ENCODE measurements at regions not wholly inside any gene's neighbourhood (a gene's known extent, or its start where the extent isn't known, plus 50 kb on each side); places are given as distances from the start of the nearest gene placed in this dataset.

GRCh38 chr5:40034441-40034840 is 609.7 kb upstream of the DAB2 start:
- no peak for DNase-seq

DNA sequence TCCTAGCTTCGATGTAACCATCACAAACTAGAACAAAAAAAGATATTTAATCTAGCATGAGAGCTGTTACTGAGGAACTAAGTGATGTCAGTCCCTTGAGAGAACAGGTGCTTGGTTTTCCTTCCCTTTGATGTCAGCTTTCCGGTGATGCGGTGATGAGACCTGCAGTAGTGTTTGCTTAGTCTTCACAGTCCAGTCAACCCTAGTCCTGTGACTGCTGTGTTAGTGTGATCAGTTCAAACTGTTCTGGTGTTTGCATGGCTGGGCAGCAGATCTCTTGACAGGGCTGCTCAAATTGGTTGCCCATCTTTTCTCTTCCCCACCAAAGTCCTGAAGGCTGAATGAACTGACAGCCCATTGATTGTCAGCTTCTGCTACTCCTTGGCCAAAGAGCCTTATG is 608.6 kb upstream of the DAB2 start:
- DNase-seq, result no peak

DNA sequence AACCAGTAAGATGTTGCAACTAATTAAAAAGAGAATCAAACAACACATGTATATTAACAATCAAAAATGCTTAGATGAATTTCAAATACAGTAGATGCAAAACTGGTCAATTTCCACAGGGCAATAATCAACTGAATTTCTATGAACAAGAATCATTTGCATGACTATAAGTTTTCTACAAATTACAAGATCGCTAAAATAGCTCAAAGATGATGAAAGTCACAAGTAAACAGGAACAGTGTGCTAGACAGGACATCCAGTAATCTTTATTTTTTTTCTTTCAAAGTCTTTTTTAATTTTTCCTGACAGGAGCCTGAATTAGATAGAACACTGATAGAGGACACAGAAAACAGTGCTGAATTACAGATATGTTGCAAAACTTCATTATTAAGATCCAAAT is 608.2 kb upstream of the DAB2 start:
- DNase-seq, result no peak

DNA sequence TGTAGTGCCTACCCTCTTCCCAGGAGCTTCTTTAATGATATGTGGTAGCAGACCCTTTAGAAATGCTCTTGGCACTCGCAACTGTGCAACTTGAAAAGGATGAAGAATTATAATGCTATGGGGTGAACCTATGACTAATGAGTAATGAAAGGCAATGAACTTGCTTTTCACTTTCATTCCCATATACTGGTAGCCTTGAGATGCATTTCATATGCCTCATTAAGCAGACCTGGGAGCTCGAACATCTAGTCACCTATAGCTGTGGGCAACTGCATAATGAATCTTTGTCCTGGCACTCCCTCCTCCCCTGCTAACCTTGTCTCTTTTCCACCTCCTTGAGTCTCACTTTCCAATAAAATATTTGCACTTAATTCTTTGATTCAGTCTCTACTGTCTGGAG is 605.9 kb upstream of the DAB2 start:
- no peak for DNase-seq

DNA sequence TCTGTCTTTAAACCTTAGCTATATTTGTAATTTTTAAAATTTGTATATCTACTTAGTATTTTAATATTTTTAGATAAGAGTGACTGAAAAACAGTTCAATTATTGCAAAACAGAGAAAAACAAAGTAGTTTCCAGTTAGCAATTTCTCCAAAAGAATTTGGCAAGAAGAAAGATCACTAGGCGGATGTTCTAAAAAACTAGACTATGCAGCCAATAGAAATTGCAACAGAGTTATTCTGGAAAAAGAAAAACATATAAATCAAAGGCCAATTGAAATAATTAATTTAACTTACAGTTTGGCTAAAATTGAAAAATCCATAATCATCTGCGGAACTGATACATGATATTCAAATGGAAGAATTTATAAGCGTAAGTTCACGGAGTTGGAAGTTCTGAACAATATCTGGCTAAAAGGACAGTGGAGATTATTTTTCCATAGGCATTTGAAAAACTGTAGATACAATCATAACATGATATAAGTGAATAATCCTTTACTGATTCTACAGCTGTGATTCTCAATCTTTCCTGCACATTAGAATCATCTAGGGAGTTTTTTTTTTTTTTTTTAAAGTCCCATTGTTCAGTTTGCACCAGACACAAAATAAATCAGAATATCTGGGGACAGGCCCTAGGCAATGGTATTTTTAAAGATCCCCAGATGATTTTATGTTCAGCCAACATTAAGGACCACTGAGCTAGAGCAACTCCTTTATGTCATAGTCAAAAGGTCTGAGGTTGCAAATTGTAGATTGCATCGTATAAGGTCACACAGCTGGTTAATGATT is 605.1 kb upstream of the DAB2 start:
- DNase-seq, result peak in 1 of 4 experiments; percentile 24

GRCh38 chr5:40027400-40027799 is 602.6 kb upstream of the DAB2 start:
- peak in 3 of 4 experiments; percentile 11 to 33 (median 29) for DNase-seq

DNA sequence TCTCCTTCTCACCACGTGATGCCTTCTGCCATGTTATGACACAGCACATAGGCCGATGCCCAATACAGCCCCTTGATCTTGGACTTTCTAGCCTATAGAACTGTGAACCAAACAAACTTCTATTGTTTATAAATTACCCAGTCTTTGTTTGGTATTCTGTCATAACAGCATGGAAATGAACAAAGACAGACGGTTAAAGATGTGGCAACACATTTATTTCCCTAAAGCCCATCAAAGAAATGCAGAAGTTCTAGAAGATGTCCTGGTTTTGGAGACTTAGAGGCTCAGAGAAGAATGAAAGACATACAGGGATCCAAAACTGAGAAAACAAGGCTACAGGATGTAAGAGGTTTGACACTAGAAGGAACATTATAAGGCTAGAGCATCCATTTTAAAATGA is 600.8 kb upstream of the DAB2 start:
- DNase-seq, result peak; percentile 5 to 49 (median 26)

GRCh38 chr5:40022057-40022456 is 597.3 kb upstream of the DAB2 start:
- DNase-seq, result no peak

DNA sequence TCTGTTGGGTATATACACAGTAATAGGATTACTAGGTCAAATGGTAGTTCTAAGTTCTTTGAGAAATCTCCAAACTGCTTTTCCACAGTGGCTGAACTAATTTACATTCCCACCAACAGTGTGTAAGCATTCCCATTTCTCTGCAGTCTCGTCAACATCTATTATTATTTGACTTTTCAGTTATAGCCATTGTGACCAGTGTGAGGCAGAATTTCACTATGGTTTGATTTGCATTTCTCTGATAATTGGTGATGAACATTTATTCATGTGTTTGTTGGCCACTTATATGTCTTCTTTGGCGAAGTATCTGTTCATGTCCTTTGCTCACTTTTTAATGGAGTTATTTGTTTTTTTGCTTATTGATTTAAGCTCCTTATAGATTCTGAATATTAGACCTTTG is 596.2 kb upstream of the DAB2 start:
- no peak for DNase-seq

DNA sequence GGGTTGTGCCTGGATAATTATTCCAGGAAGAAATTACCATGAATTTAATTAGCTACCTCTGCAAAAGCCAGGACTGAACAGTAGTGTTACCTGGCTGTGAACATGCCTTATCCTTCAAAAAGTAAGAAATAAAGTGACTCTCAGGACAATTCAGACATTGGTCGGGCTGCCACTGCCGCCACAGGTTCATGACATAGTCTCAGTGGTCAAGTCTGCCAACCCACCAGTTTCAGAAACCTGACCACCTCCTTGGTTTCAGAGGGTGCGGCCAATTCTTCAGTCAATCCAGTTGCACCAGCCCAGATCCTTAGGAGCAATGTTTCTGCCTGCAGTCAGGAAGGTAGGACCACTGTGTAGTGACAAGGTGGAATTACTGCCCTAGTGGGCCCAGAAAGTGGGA is 593.1 kb upstream of the DAB2 start:
- DNase-seq, result no peak

- DNase-seq, result peak in 2 of 4 experiments; percentile 33 to 43
Observed at GRCh38 chr5:40017135-40017534, 592.4 kb upstream of the DAB2 start.

- no peak for DNase-seq
Observed at GRCh38 chr5:40010436-40010835, 585.7 kb upstream of the DAB2 start.

DNA sequence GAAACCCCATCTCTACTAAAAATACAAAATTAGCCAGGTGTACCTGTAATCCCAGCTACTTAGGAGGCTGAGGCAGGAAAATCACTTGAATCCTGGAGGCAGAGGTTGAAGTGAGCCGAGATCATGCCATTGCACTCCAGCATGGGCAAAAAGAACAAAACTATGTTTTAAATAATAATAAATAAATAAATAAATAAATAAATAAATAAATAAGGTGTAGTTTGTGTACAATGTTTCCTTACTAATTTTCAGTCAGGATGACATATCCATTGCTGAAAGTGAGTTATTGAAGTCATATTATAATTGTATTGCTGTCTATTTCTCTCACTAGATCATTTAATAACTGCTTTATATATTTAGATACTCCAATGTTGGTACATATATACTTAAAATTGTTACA is 581.5 kb upstream of the DAB2 start:
- no peak for DNase-seq

GRCh38 chr5:40001796-40002195 is 577.0 kb upstream of the DAB2 start:
- DNase-seq, result no peak

- DNase-seq, result no peak
Observed at GRCh38 chr5:39998518-39998917, 573.7 kb upstream of the DAB2 start.

DNA sequence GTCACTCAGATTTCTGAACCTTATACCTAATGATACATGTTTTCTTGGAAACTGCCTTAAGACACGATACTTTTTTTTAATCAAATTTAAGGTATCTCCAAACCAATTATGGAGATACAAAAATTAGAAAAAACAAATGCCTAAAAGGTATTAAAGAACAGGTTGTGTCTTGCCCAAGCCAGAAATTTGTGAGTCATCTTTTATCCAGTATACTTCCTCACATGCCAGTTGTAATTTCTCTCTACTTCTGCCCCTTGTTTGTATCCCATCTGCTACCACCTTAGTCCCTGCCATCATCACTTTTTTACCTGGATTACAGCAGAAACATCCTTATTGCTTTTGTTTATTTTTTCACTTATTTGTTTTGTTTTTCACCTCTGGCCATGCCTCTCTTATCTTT is 571.2 kb upstream of the DAB2 start:
- no peak for DNase-seq

DNA sequence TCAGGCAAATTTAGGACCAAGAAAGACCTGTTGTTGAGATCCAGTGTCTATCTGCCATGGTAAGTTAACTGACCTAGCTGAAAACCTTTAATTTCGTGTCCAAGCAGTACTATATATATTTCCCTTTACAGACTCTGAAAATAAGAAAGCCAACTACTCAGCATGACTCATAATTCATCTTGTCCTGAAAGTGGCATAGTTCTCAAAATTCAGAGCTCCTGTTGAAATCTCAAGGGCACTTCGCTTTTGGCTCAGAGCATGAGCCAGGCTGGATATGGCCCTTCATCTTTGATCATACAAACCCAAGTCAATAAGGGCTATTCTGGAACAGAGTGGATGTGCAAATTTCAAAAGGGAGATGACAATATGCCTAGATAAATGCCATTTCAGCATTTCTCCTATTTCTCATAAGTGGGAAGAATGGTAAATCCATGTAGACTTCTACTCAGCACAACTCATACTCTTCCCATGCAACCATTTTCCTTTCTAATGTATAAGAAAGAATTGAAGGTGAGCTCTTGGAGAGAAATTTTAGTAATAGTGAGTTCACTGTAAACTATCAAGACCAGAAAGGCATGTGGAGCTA is 567.9 kb upstream of the DAB2 start:
- DNase-seq, result peak in 1 of 4 experiments; percentile 10

DNA sequence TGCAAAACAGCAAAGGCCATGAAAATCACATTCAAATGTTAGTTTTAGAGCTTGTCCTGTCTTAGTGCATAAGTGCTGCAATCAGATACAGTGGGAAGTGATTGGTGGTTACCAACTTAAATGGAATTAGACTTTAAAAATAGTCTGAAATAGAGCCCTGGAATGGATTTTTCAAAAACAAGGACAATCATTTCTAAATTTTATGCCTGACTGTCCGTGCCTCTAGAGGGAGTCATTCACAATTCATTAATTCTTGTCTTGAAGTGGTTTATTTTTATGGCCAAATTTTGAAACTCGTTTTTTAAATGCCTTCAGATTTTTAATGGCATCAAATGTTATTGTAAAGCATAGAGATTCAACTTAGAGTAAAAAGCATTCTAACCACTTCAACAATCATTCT is 561.8 kb upstream of the DAB2 start:
- no peak for DNase-seq

DNA sequence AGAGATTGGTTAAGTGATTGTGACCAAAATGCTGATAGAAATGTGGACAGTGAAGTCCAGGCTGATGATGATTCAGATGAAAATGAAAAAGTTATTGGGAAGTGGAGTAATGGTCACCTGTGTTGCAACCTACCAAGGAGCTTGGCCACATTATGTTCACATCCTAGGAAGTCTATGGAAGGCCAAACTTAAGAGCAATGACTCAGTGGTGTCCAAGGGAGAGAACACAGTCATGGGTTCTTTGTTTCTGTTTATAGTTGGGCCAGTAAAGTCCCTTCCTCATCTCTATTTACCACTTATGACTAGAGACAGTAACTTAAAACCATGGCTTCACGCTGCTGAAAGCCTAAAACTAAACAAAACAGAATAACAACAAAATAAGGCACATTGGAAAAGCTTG is 555.3 kb upstream of the DAB2 start:
- DNase-seq, result peak in 2 of 4 experiments; percentile 2

GRCh38 chr5:39977066-39977655 is 552.4 kb upstream of the DAB2 start:
- no peak for DNase-seq

- DNase-seq, result no peak
Observed at GRCh38 chr5:39970117-39970798, 545.5 kb upstream of the DAB2 start.

GRCh38 chr5:39968381-39968780 is 543.6 kb upstream of the DAB2 start:
- DNase-seq, result no peak

DNA sequence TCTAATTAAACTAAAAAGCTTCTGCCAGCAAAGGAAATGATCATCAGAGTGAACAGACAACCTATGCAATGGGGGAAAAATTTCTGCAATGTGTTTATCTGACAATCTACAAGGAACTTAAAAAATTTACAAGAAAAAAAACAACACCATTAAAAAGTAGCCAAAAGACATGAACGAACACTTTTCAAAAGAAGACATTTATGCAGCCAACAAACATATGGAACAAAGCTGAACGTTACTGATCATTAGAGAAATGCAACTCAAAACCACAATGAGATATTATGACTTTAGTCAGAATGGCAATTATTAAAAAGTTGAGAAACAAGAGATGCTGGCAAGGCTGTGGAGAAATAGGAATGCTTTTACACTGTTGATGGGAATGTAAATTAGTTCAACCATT is 530.4 kb upstream of the DAB2 start:
- no peak for DNase-seq

DNA sequence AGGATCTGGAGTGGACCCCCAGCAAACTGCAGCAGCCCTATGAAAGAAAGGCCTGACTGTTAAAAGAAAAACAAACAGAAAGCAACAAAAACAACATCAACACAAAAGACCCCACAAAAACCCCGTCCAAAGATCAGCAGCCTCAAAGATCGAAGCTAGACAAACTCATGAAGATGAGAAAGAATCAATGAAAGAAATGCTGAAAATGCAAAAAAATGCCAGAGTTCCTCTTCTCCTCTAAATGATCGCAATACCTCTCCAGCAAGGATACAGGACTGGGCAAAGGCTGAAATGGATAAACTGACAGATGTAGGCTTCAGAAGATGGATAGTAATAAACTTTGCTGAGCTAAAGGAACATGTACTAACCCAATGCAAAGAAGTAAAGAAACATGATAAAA is 526.3 kb upstream of the DAB2 start:
- DNase-seq, result no peak

Measured in suppressor macrophage (primary cell).